Activated naive CD4-positive, alpha-beta T cell treated with anti-CD3 and anti-CD28 coated beads, Interleukin-2, amount 10 ng/mL, durations not matched to agents 7 days and 5 days (primary cell): ENCODE measurements at regions not wholly inside any gene's neighbourhood (a gene's known extent, or its start where the extent isn't known, plus 50 kb on each side); places are given as distances from the start of the nearest gene placed in this dataset.

Experiments
- CTCF ChIA-PET: fragments of 350-600 bp; sonication (Branson Sonifier 250); formaldehyde crosslinking; loops from one replicate; lab custom pipeline; 2021; ENCODE audit warnings: antibody characterized with exemption; lab: Charles Lee
- DNase-seq: peaks from one replicate; pipeline ENCODE4 v3.0.0-alpha.2; 2020
- H3K27ac Mint-ChIP-seq: one replicate; pipeline ENCODE4 v1.8.0; 2021; ENCODE audit warnings: mild to moderate bottlenecking, moderate library complexity, mixed read lengths
- H3K27me3 Mint-ChIP-seq: one replicate; pipeline ENCODE4 v1.8.0; 2021; ENCODE audit warnings: mild to moderate bottlenecking, mixed read lengths
- H3K36me3 Mint-ChIP-seq: one replicate; pipeline ENCODE4 v1.8.0; 2021; ENCODE audit warnings: mixed read lengths
- H3K4me1 Mint-ChIP-seq: one replicate; pipeline ENCODE4 v1.8.0; 2021; ENCODE audit warnings: mixed read lengths
- H3K4me3 Mint-ChIP-seq: one replicate; pipeline ENCODE4 v1.8.0; 2021; ENCODE audit warnings: mild to moderate bottlenecking, moderate library complexity, mixed read lengths
- H3K9me3 Mint-ChIP-seq: one replicate; pipeline ENCODE4 v1.8.0; 2021; ENCODE audit warnings: mixed read lengths

DNA sequence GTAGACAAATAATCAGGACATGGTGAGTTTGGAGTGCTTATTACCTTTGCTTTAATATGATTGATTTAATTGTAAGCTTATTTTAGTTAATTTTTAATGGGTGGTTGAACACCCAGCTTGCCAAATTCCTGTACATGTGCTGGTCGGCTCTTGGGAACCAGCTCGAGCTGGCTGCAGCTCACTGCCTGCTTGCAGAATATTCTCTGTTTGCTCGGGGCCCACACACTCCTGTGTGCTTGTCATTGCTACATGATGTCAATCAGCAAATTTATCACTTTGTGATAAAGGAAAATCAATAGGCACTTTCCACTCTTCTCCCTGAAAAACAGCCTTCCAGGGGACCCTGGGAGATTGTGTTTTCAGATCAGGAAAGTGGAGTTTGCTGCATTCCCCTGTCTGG, 141.1 kb upstream of the LHX5 start:
- no peaks in the 10 kb centered on the region for H3K9me3 Mint-ChIP-seq
- H3K4me3 Mint-ChIP-seq: no peak overlapping the region
- H3K27me3 Mint-ChIP-seq: peaks cover 43% of the 10 kb centered on the region
- no peaks in the 10 kb centered on the region for H3K36me3 Mint-ChIP-seq
- no peak overlapping the region for H3K27ac Mint-ChIP-seq
- DNase-seq: no peak
- CTCF ChIA-PET: no interaction called here
- no peaks in the 10 kb centered on the region for H3K4me1 Mint-ChIP-seq

DNA sequence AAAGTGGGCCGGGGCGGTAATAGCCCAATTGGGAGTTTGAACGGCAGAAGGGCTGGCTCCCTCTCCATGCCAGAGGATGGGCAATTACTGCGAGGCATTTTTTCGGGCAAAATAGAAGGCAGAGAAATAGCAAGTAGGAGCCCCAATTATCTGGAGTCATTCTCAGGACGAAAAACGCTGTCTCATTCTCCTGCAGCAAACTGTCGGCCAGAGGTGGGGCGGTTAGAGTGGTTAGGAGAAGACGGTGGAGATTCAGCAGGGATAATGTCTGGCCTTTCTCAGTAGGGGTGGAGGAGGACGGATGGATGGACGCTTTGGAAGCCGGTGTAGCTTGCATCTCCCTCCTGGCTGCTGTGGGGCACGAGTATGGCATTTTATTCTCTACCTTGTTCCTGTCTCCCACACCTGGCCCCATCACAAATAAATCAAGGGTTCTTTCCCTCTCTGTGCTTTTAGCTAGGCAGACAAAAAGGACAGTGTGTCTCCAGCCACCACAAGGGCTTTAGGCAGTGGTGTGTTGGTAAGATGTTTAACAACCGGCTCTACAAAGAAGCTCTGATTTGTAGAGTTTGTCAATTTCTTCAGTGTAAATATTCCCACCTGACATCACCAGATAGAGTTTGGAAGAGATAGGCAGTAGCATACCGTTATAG, 140.5 kb upstream of the LHX5 start:
- Mint-ChIP-seq H3K36me3 (no peaks in the 10 kb centered on the region), H3K9me3 (no peaks in the 10 kb centered on the region), H3K27me3 (peaks cover 43% of the 10 kb centered on the region), H3K27ac (no peak overlapping the region), H3K4me3 (no peak overlapping the region), H3K4me1 (no peaks in the 10 kb centered on the region)
- CTCF ChIA-PET: no interaction called here
- no peak for DNase-seq

DNA sequence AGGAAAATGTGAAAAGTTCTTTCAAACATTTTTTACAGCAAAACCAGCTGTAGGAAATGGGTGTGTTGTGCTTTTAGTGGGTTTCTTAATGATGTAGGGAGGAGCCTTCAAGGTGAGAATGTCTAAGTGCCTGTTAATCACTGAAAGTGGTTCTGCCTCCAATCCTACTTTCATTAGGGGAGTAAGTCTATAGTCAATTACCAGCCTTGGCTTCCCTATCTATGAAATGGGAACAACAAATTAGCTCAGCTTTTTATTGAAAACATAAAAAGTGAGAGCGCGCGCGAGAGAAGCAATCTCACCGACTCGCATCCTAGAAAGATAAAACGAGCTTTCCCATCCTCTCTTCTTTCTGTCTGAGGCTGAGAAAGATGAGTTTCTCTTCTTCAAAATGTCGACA, 140.0 kb upstream of the LHX5 start:
- no peaks in the 10 kb centered on the region for H3K4me1 Mint-ChIP-seq
- CTCF ChIA-PET: no interaction called here

DNA sequence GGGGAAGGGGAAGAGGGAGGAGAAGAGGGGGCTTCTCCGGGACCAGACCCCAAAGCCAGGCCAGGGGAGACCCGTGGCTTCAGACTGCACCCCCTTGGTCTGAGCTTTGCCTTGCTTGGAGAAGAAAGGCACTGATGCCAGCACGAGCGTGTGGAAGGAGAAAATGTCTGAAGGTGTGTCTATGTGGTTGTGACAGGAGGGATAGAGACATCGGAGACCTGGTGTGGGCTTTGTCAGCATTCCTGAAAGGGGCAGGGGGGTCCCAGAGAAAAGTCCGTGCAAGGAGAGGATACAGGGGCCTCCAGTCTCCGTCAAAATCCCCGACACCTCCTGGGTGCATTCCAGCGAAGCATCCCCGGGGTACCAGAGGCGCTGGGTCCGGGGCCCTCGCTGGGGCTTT, 139.0 kb upstream of the LHX5 start:
- H3K4me3 Mint-ChIP-seq: no peak overlapping the region
- DNase-seq: no peak
- H3K27me3 Mint-ChIP-seq: peaks cover 43% of the 10 kb centered on the region
- no peaks in the 10 kb centered on the region for H3K36me3 Mint-ChIP-seq
- H3K9me3 Mint-ChIP-seq: no peaks in the 10 kb centered on the region
- H3K4me1 Mint-ChIP-seq: no peaks in the 10 kb centered on the region
- CTCF ChIA-PET: no interaction called here
- no peak overlapping the region for H3K27ac Mint-ChIP-seq

More for the DNA sequence above, 140.0 kb upstream of the LHX5 start:
- Mint-ChIP-seq H3K36me3 (no peaks in the 10 kb centered on the region), H3K9me3 (no peaks in the 10 kb centered on the region), H3K27ac (no peak overlapping the region), H3K4me3 (no peak overlapping the region), H3K27me3 (peaks cover 43% of the 10 kb centered on the region)
- no peak for DNase-seq

DNA sequence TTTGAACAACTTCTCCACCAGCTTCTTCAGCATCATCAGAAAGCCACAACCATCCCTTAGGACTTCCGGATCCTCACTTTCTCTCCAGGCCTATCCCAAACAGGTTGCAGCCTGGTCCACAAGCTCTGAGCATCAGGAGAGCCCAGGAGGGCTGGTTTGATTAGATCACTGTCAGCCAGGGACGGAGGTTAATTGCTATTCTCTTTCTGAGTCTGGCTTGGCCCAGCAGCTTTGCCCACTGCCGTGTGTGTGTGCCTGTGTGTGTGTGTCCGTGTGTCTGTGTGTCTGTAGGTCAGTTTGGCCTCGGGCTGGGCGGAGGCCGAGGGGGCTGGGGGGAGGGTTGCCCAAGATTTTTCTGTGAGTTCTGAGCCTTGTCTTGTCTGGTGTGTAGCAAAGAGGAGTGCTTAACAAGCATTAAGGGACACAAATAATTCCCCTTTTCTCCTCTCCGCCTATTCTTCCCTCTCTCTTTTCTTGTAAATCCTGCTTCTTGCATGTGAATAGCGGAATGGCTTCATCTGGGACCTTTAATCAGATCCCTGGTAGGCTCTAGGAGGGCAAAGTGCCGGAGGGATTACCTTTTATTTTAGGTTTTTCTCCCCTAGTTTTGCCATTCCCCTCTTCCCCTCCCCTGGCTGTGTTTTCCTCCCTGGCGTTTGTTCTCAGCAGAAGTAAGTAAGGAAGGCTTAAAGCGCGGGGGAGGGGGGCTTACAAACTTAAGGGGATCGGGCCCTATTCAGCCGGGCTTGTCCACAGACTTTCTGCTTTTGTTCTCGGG, 138.2 kb upstream of the LHX5 start:
- H3K4me3 Mint-ChIP-seq: no peak overlapping the region
- peaks cover 43% of the 10 kb centered on the region for H3K27me3 Mint-ChIP-seq
- no peaks in the 10 kb centered on the region for H3K4me1 Mint-ChIP-seq
- no peak overlapping the region for H3K27ac Mint-ChIP-seq
- no peak for DNase-seq
- no peaks in the 10 kb centered on the region for H3K36me3 Mint-ChIP-seq
- CTCF ChIA-PET: no interaction called here
- H3K9me3 Mint-ChIP-seq: no peaks in the 10 kb centered on the region

DNA sequence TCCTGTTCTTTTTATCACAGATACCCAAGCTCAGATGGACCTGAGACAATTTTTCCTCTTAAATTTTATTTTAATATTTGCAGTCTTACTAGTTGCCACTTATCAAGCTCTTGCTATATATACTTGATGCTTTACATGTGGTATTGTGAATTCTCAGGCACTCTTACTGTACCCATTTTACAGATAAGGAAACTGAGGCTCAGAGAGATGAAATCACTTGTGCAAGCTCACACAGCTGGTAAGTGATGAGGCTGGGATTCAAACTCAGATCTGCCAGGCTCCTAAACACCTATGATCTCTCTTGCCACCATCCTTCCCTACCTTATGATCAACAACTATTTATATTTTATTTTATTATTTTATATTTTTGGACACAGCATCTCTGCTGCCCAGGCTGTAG, 133.0 kb upstream of the LHX5 start:
- CTCF ChIA-PET: no interaction called here

DNA sequence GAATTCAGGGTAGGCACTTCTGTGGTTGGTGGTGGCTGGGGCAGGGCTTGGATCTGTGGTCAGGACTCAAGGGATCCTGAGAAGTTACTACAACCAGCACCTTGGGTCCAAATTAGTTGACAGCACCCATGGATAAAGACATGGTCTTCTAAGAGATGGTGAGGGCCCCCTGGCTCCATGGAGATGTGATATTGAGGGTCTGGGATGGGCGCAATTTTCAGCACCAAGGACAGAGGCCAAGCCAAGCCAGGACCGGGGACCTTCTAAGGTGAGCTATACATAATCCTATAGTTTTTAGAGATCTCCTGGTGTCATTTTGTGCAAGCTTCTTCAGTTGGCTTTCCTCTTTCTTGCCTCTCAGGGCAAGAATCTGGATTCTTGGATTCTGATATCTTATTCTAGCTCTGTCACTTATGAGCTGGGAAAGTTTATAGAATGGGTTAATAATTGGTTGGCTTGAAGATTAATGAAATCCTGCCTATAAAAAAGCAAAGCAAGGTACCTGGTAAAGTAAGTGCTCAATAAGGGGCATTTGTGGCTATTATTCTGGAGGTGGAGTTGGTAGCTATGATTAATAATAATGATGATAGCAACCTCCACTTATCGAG, 130.1 kb upstream of the LHX5 start:
- H3K27me3 Mint-ChIP-seq: no peaks in the 10 kb centered on the region
- H3K27ac Mint-ChIP-seq: no peak overlapping the region
- H3K9me3 Mint-ChIP-seq: no peaks in the 10 kb centered on the region
- peak; percentile 23 for DNase-seq
- no peaks in the 10 kb centered on the region for H3K4me1 Mint-ChIP-seq
- H3K4me3 Mint-ChIP-seq: no peak overlapping the region
- CTCF ChIA-PET: no interaction called here
- no peaks in the 10 kb centered on the region for H3K36me3 Mint-ChIP-seq

More for the DNA sequence above, 133.0 kb upstream of the LHX5 start:
- Mint-ChIP-seq H3K4me1 (no peaks in the 10 kb centered on the region), H3K4me3 (no peak overlapping the region), H3K27ac (no peak overlapping the region), H3K9me3 (no peaks in the 10 kb centered on the region), H3K27me3 (peaks cover 7% of the 10 kb centered on the region), H3K36me3 (no peaks in the 10 kb centered on the region)
- no peak for DNase-seq

DNA sequence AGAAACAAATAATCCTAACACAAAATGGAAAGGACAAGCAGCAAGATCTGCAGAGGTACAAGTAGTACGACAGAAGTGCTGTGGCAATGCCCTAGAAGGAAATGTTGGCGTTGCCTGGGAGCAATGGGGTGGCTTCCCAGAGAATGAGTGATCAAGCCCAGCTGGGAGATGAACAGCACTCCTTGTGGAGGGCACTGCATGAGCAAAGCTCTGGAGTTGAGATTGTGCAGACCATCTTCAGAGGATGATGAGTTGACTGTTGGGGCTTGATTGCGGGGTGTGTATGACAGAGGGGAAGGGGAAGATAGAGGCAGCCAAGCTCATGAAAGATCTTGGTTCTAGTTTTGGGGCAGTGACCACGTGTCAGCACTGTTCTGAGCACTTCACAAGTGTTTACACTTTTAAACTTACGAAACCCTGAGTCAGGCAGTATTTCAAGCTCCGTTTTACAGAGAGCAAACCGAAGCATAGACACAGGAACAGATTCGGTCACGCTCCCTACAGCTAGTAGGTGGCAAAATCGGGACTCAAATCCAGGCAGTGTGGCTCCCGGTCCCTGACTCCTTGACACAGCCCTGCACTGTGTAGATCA, 127.2 kb upstream of the LHX5 start:
- Mint-ChIP-seq H3K36me3 (no peaks in the 10 kb centered on the region), H3K4me3 (no peak overlapping the region), H3K27me3 (no peaks in the 10 kb centered on the region), H3K4me1 (no peaks in the 10 kb centered on the region), H3K9me3 (peaks cover 2% of the 10 kb centered on the region), H3K27ac (no peak overlapping the region)
- CTCF ChIA-PET: no interaction called here
- DNase-seq: no peak

DNA sequence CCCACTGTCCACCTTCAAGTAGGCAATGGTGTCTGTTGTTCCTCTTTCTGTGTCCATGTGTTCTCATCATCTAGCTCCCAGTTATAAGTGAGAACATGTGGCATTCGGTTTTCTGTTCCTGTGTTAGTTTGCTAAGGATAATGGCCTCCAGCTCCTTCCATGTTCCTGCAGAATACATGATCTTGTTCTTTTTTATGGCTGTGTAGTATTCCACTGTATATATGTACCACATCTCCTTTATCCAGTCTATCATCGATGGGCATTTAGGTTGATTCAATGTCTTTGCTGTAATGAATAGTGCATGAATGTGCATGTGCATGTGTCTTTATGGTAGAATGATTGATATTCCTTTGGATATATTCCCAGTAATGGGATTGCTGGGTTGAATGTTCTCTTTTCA, 123.3 kb upstream of the LHX5 start:
- CTCF ChIA-PET: interaction anchor here (1.3 kb wide), 1 partner anchor 23 kb away, joined by 4 read pairs; no protein-coding TSS in a partner anchor
- Mint-ChIP-seq H3K27me3 (peaks cover 28% of the 10 kb centered on the region), H3K36me3 (no peaks in the 10 kb centered on the region), H3K9me3 (peaks cover 2% of the 10 kb centered on the region), H3K27ac (no peak overlapping the region), H3K4me1 (peaks cover 3% of the 10 kb centered on the region), H3K4me3 (no peak overlapping the region)
- DNase-seq: no peak

DNA sequence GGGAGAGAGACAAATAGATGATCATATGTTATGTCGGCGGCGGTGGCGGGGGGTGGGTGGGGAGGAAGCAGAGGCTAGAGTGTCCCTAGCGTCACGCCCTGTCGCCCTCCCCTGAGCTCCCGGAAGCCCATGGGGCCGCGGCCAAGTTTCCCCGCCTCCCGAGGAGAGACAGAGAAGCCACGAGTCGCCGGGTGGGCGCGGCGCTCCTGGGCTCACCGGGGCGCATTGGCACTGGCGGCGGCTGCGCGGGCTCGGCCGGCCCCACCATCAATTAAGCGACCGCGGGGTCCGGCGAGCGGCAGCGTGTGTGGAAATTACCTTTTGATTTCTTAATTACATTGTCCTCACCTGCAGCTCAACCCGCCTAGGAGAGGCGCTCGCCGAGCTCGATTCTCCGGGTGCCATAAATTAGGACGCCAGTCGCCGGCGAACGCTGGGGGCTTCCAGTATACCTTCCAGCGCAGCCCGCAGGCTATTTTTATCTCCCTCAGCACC, 119.9 kb upstream of the LHX5 start:
- H3K27me3 Mint-ChIP-seq: peaks cover 33% of the 10 kb centered on the region

DNA sequence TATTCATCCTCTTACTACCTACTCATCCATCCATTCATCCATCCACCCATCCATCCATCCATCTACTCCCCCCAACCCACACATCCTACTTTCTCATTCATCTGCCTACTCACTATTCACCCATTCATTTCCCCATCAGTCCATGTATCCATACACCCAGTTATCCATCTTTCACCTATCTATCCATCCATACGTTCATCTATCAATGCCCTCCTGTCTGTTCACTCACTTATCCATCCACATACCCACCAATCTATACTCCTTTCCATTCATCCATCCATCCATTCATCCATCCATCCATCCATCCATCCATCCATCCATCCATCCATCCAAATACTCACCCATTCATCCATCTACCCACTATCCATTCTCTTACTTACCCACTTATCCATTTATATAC, 117.8 kb upstream of the LHX5 start:
- no peak overlapping the region for H3K4me3 Mint-ChIP-seq
- H3K4me1 Mint-ChIP-seq: peaks cover 3% of the 10 kb centered on the region
- no peaks in the 10 kb centered on the region for H3K36me3 Mint-ChIP-seq
- CTCF ChIA-PET: no interaction called here
- no peak for DNase-seq
- H3K27me3 Mint-ChIP-seq: peaks cover 33% of the 10 kb centered on the region
- no peak overlapping the region for H3K27ac Mint-ChIP-seq
- H3K9me3 Mint-ChIP-seq: no peaks in the 10 kb centered on the region

More for the DNA sequence above, 119.9 kb upstream of the LHX5 start:
- H3K4me3 Mint-ChIP-seq: no peak overlapping the region
- no peaks in the 10 kb centered on the region for H3K36me3 Mint-ChIP-seq
- H3K27ac Mint-ChIP-seq: no peak overlapping the region
- CTCF ChIA-PET: no interaction called here
- peaks cover 3% of the 10 kb centered on the region for H3K4me1 Mint-ChIP-seq
- DNase-seq: peak; percentile 36
- peaks cover 2% of the 10 kb centered on the region for H3K9me3 Mint-ChIP-seq

DNA sequence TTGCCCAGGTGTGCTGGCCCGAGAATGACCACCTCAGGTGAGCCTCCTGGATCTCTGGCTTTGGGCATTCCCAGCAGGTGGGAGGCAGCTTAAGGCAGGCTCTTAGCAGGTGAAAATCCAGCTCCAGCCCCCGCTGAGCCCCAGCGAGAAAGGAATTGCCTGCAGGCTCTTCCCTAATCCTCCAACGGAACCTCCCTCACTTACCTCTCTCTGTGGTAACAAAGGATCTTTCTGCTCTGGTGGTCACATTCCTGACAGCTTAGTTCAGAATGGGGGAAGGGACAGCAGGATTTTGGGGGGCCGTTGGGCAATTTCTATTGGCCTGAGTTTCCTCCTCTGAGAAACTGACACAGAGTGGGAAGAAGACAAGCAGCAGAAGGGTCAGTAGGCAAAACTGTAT, 116.0 kb upstream of the LHX5 start:
- CTCF ChIA-PET: no interaction called here
- H3K36me3 Mint-ChIP-seq: no peaks in the 10 kb centered on the region
- no peak overlapping the region for H3K27ac Mint-ChIP-seq
- no peaks in the 10 kb centered on the region for H3K9me3 Mint-ChIP-seq
- peaks cover 34% of the 10 kb centered on the region for H3K27me3 Mint-ChIP-seq
- peaks cover 3% of the 10 kb centered on the region for H3K4me1 Mint-ChIP-seq
- DNase-seq: no peak
- H3K4me3 Mint-ChIP-seq: no peak overlapping the region

DNA sequence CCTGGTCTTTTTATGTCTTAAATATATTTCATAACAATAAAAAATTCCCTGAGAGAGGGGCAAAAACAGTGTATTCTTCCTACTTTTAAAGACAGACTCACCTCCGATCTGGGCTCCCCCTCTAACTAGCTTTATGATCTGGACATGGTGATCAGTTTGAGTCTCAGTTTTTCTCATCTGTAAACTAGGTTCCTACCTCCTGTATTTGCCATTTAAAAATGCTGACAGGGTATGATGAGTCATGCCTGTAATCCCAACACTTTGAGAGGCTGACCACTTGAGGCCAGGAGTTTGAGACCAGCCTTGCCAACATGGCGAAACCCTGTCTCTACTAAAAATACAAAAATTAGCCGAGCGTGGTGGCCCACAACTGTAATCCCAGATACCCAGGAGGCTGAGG, 114.8 kb upstream of the LHX5 start:
- Mint-ChIP-seq H3K27ac (no peak overlapping the region), H3K4me1 (peaks cover 3% of the 10 kb centered on the region), H3K36me3 (no peaks in the 10 kb centered on the region), H3K4me3 (no peak overlapping the region), H3K27me3 (peaks cover 23% of the 10 kb centered on the region), H3K9me3 (no peaks in the 10 kb centered on the region)
- no peak for DNase-seq
- CTCF ChIA-PET: no interaction called here

DNA sequence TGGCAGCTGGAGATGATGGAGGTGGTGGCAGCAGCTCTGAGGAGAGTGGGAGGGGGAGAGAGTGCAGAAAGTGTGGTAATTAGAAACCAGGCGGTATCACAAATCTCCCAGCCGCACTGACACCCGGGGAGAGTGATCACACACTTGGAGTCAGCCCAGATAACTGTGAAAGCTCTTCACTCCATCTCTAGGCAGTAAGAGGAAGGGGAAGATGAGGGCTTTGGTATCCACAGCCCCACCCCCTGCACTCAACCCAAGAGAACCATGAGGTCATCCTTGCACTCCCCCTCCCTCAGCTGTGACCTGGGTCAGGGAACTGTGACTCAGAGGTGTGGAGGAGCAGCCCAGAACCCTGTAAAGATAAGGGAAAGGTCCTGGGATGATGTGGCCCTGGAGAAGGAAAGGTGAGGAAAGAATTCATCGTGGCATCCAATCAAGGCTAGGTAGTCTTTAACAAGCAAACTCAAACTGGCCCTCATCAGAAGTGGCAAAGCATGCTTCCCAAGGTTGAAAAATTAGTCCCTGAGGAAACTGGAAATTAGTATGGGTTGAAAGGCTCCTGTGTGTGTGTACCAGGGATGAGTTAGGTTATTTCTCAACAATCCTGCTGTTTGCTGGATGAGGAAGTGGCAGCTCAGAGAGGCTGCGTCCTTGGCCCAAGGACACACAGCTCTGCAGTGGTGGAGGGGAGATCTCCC, 111.0 kb upstream of the LHX5 start:
- H3K4me1 Mint-ChIP-seq: no peaks in the 10 kb centered on the region
- no peak overlapping the region for H3K4me3 Mint-ChIP-seq
- H3K27me3 Mint-ChIP-seq: peaks cover 9% of the 10 kb centered on the region
- peaks cover 5% of the 10 kb centered on the region for H3K9me3 Mint-ChIP-seq
- CTCF ChIA-PET: no interaction called here
- H3K36me3 Mint-ChIP-seq: no peaks in the 10 kb centered on the region
- no peak for DNase-seq
- no peak overlapping the region for H3K27ac Mint-ChIP-seq
